Panc1 (cell line): ENCODE measurements at regions not wholly inside any gene's neighbourhood (a gene's known extent, or its start where the extent isn't known, plus 50 kb on each side); places are given as distances from the start of the nearest gene placed in this dataset.

Source experiments
- ATAC-seq: fragments of 200-7000 bp; cut with Tn5 transposase; 2 replicates; pipeline ENCODE4 v1.9.1; 2020; ENCODE audit warnings: mild to moderate bottlenecking, moderate library complexity
- BruUV-seq: library from RNA; stranded (reverse); fragments of 400-500 nt; replicated peaks from 2 replicates; lab custom pipeline; 2021; lab: Mats Ljungman, UMichigan
- CTCF ChIA-PET: fragments of 300-600 bp; sonication (Branson Sonifier 250); formaldehyde crosslinking; loops from one replicate; lab custom pipeline; 2022; ENCODE audit warnings: antibody characterized with exemption; lab: Charles Lee
- POLR2A ChIA-PET: fragments of 300-600 bp; sonication (Branson Sonifier 250); formaldehyde crosslinking; loops from one replicate; lab custom pipeline; 2022; ENCODE audit warnings: antibody characterized with exemption; lab: Charles Lee
- DNase-seq: peaks from one replicate; pipeline ENCODE4 v3.0.0-alpha.2; 2010; ENCODE audit warnings: low read depth, low spot score
- H3K27ac ChIP-seq: 2 replicates; pipeline ENCODE4 v1.5.1; 2011; ENCODE audit warnings: mild to moderate bottlenecking, low read length, inconsistent platforms
- H3K27me3 ChIP-seq: fragments of 200-500 bp; sonication (Bioruptor generic); 2 replicates; pipeline ENCODE4 v1.6.0; 2014; ENCODE audit warnings: low read length, inconsistent platforms; ENCODE audit not compliant: control insufficient read depth, insufficient read depth
- H3K36me3 ChIP-seq: fragments of 200-500 bp; sonication (Bioruptor generic); 2 replicates; pipeline ENCODE4 v1.5.1; 2014; ENCODE audit warnings: inconsistent platforms, mild to moderate bottlenecking, low read length, moderate library complexity; ENCODE audit not compliant: control insufficient read depth, insufficient read depth
- H3K4me1 ChIP-seq: 2 replicates; pipeline ENCODE4 v1.5.1; 2011; ENCODE audit warnings: inconsistent platforms, mild to moderate bottlenecking, low read length, moderate library complexity; ENCODE audit not compliant: control insufficient read depth, insufficient read depth
- H3K4me3 ChIP-seq, 2 experiments: 2 replicates each; pipeline ENCODE4 v1.5.1; 2011 to 2012; ENCODE audit warnings: low read depth in 2 of 2, low read length in 2 of 2, mild to moderate bottlenecking in 2 of 2, inconsistent platforms in 1 of 2, moderate library complexity in 1 of 2
- H3K9me3 ChIP-seq: fragments of 200-500 bp; sonication (Bioruptor generic); 2 replicates; pipeline ENCODE4 v1.5.1; 2014; ENCODE audit warnings: low read depth, mild to moderate bottlenecking, inconsistent platforms, low read length, moderate library complexity; ENCODE audit not compliant: control insufficient read depth, insufficient read depth
- POLR2AphosphoS5 ChIP-seq: IDR thresholded peaks from 2 replicates; pipeline ENCODE4 v1.6.1; 2012; ENCODE audit warnings: mild to moderate bottlenecking, low read depth, low read length, moderate library complexity
- SIN3A ChIP-seq: IDR thresholded peaks from 2 replicates; pipeline ENCODE4 v1.6.1; 2012; ENCODE audit warnings: low read depth, mild to moderate bottlenecking, low read length, moderate library complexity, borderline replicate concordance; ENCODE audit not compliant: insufficient read depth
- TCF7L2 ChIP-seq: IDR thresholded peaks from 2 replicates; pipeline ENCODE4 v1.6.1; 2011; ENCODE audit warnings: mild to moderate bottlenecking, low read depth, low read length, inconsistent platforms
- in situ Hi-C: cut with HindIII; loops from 2 replicates; pipeline ENCODE4 v1.10.0; 2016; ENCODE audit warnings: low sequenced_read_pairs, low pct_unique_long_range_greater_than_20kb
- intact Hi-C: fragments of 100-400 bp; cut with micrococcal nuclease; formaldehyde crosslinking; loops from one replicate; pipeline ENCODE4 v1.10.0; 2022; ENCODE audit not compliant: unreplicated experiment
- TF ChIP-seq, protein P1 (sequence below): fragments of 450-650 bp; IDR thresholded peaks from 2 replicates; pipeline ENCODE4 v1.5.1; 2017; ENCODE audit warnings: mild to moderate bottlenecking
- TF ChIP-seq, protein P2 (sequence below), 2 experiments: IDR thresholded peaks; 2 replicates each; pipeline ENCODE4 v1.6.1; 2011 to 2012; ENCODE audit warnings: low read depth in 2 of 2, control low read depth in 1 of 2, low read length in 1 of 2, mild to moderate bottlenecking in 1 of 2, moderate library complexity in 1 of 2; ENCODE audit not compliant: insufficient read depth in 1 of 2

DNA sequence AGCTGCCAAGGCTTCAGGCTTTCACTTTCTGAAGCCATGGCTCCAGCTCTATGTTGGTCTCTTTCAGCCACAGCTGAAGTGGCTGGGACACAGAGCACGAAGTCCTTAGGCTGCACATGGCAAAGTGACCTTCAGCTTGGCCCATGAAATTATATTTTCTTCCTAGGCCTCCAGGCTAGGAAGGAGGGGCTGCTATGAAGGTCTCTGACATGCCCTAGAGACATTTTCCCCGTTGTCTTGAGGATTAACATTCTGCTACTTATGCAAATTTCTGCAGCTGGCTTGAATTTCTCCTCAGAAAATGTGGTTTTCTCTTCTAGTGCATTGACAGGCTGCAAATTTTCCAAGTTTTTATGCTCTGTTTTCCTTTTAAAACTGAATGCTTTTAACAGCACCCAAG lies 99.8 kb upstream of the KCNIP4 start:
- no peaks in the 10 kb centered on the region for H3K9me3 ChIP-seq
- TF ChIP-seq SIN3A, result no peak
- H3K27ac ChIP-seq, result no peak overlapping the region
- intact Hi-C loops (no loop called here), in situ Hi-C loops (no loop called here)
- ATAC-seq (no peak), DNase-seq (no peak)
- H3K4me1 ChIP-seq, result no peaks in the 10 kb centered on the region
- no peaks in the 10 kb centered on the region for H3K36me3 ChIP-seq
- CTCF ChIA-PET, result no interaction called here
- BruUV-seq, result no TSS peak
- POLR2A ChIA-PET, result no interaction called here
- no peaks in the 10 kb centered on the region for H3K27me3 ChIP-seq
- no peak overlapping the region for H3K4me3 ChIP-seq

DNA sequence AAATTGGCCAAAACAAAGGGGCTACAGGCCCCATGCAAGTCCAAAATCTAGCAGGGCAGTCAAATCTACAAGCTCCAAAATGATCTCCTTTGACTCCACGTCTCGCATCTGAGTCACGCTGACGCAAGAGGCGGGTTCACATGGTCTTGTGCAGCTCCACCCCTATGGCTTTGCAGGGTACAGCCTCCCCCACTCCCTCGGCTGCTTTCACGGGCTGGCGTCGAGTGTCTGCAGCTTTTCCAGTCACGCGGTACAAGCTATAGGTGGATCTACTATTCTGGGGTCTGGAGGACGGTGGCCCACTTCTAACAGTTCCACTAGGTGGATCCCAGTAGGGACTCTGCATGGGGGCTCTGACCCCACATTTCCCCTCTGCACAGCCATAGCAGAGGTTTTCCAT lies 99.2 kb upstream of the KCNIP4 start:
- H3K4me1 ChIP-seq, result no peaks in the 10 kb centered on the region
- POLR2A ChIA-PET, result no interaction called here
- in situ Hi-C loops (no loop called here), intact Hi-C loops (no loop called here)
- BruUV-seq, result no TSS peak
- H3K4me3 ChIP-seq, result no peak overlapping the region
- H3K27me3 ChIP-seq, result no peaks in the 10 kb centered on the region
- no peak for TF ChIP-seq POLR2AphosphoS5
- no peak for TF ChIP-seq TCF7L2
- ATAC-seq, result no peak
- H3K9me3 ChIP-seq, result no peaks in the 10 kb centered on the region
- DNase-seq, result no peak
- H3K27ac ChIP-seq, result no peak overlapping the region
- CTCF ChIA-PET, result no interaction called here
- H3K36me3 ChIP-seq, result no peaks in the 10 kb centered on the region

DNA sequence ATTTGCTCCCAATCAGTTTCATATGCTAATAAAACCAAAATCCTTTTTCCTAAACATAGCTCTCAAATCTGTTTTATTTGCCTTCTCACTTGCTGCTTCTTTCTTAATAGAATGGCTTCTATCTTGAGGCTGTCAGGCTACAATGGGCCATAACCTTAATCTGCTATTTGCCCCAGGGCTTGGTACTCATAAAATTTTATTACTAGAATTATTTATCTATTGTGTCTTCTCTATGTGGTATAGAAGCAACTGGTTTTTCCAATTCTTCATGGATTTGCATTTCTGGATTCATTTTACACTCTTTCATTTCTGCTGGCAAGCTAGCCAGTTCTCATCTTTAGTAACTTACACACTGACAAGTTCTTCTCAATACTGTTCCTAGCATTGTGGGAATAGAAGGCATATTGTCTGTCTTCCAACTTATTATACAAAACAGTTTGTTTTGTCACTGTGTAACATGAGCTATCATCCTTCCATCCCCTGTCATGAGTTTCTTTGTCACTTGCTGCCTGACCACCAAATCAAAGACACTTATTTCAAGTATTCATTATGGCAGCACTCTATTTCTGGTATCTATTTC lies 96.6 kb upstream of the KCNIP4 start:
- BruUV-seq, result no TSS peak
- POLR2A ChIA-PET, result no interaction called here

More for the DNA sequence above, 96.6 kb upstream of the KCNIP4 start:
- CTCF ChIA-PET, result no interaction called here
- in situ Hi-C loops (no loop called here), intact Hi-C loops (no loop called here)
- H3K4me3 ChIP-seq, result no peak overlapping the region
- no peaks in the 10 kb centered on the region for H3K27me3 ChIP-seq
- H3K27ac ChIP-seq, result no peak overlapping the region
- no peaks in the 10 kb centered on the region for H3K9me3 ChIP-seq
- H3K36me3 ChIP-seq, result no peaks in the 10 kb centered on the region
- TF ChIP-seq TCF7L2, result no peak
- TF ChIP-seq SIN3A, result no peak
- TF ChIP-seq, protein P1, sequence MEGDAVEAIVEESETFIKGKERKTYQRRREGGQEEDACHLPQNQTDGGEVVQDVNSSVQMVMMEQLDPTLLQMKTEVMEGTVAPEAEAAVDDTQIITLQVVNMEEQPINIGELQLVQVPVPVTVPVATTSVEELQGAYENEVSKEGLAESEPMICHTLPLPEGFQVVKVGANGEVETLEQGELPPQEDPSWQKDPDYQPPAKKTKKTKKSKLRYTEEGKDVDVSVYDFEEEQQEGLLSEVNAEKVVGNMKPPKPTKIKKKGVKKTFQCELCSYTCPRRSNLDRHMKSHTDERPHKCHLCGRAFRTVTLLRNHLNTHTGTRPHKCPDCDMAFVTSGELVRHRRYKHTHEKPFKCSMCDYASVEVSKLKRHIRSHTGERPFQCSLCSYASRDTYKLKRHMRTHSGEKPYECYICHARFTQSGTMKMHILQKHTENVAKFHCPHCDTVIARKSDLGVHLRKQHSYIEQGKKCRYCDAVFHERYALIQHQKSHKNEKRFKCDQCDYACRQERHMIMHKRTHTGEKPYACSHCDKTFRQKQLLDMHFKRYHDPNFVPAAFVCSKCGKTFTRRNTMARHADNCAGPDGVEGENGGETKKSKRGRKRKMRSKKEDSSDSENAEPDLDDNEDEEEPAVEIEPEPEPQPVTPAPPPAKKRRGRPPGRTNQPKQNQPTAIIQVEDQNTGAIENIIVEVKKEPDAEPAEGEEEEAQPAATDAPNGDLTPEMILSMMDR, result no peak
- TF ChIP-seq, protein P2, sequence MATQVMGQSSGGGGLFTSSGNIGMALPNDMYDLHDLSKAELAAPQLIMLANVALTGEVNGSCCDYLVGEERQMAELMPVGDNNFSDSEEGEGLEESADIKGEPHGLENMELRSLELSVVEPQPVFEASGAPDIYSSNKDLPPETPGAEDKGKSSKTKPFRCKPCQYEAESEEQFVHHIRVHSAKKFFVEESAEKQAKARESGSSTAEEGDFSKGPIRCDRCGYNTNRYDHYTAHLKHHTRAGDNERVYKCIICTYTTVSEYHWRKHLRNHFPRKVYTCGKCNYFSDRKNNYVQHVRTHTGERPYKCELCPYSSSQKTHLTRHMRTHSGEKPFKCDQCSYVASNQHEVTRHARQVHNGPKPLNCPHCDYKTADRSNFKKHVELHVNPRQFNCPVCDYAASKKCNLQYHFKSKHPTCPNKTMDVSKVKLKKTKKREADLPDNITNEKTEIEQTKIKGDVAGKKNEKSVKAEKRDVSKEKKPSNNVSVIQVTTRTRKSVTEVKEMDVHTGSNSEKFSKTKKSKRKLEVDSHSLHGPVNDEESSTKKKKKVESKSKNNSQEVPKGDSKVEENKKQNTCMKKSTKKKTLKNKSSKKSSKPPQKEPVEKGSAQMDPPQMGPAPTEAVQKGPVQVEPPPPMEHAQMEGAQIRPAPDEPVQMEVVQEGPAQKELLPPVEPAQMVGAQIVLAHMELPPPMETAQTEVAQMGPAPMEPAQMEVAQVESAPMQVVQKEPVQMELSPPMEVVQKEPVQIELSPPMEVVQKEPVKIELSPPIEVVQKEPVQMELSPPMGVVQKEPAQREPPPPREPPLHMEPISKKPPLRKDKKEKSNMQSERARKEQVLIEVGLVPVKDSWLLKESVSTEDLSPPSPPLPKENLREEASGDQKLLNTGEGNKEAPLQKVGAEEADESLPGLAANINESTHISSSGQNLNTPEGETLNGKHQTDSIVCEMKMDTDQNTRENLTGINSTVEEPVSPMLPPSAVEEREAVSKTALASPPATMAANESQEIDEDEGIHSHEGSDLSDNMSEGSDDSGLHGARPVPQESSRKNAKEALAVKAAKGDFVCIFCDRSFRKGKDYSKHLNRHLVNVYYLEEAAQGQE (IDR thresholded peaks at IDR 0.05; ENCODE audit: insufficient read depth in 1 of 2, low read depth in 2 of 2, low read length in 1 of 2), result no peak
- TF ChIP-seq POLR2AphosphoS5, result no peak
- no peaks in the 10 kb centered on the region for H3K4me1 ChIP-seq
- ATAC-seq (no peak), DNase-seq (no peak)
